GM18502 (cell line): ENCODE measurements at regions not wholly inside any gene's neighbourhood (a gene's known extent, or its start where the extent isn't known, plus 50 kb on each side); places are given as distances from the start of the nearest gene placed in this dataset.
"Not testable (repeated sequence)": the region's sequence is repeated elsewhere in the genome, so short reads cannot be mapped to it uniquely, and the experiment has no call there.

ENCODE experiments used
- ATAC-seq: cut with Tn5 transposase; IDR thresholded peaks from one replicate; pipeline ENCODE4 v1.9.1; 2021; ENCODE audit warnings: mild to moderate bottlenecking; ENCODE audit not compliant: unreplicated experiment, poor library complexity

DNA sequence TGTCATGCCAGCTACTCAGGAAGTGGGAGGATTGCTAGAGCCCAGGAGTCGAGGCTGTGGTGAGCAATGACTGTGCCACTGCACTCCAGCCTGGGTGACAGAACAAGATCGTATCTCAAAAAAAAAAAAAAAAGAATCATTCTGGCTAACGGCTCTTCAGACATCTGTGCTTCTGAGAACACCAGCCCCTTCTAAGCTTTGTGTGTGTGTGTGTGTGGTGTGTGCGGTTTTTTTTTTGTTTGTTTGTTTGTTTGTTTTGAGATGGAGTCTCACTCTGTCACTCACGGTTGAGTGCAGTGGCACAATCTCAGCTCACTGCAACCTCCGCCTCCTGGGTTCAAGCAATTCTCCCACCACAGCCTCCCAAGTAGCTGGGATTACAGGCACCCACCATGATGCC is 79.4 kb upstream of the DRD5 start:
- not testable (repeated sequence) for ATAC-seq

DNA sequence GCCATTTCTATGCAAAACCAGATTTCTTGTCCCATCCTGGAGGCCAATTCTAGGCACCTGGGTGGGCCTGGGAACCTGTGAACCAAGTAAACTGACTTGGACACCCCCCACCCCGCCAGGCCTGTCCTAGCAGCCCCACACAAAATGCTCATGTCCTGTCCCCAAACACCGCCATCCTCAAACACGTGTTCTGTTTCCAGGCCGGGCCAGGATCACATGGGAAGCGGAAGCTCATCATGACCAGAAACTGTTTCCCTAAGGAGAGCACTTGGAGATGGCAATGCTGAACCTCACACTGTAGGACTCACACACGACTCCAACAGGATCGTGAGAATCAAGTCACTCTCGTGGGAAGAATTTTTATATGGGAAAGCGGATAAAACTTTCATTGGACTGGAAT is 78.7 kb upstream of the DRD5 start:
- not testable (repeated sequence) for ATAC-seq

DNA sequence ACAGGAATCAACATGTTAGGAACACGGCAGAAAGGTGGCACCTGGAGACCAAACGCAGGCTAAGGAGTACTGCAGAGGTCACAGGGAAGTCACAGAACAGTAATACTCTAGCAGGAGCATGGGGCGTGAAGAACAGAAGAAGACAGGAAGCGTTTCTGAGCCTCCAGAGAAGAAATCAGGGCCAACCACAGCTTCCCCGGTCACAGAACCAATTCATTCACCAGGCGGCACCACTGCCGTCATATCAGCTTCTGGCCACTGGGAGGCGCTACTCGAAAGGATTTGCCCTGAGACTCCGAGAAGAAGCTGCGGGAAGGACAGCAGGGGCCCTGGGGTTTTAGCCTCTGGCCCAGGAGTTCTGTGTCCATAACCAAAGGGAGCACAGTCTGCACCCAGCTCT is 78.0 kb upstream of the DRD5 start:
- no peak for ATAC-seq

DNA sequence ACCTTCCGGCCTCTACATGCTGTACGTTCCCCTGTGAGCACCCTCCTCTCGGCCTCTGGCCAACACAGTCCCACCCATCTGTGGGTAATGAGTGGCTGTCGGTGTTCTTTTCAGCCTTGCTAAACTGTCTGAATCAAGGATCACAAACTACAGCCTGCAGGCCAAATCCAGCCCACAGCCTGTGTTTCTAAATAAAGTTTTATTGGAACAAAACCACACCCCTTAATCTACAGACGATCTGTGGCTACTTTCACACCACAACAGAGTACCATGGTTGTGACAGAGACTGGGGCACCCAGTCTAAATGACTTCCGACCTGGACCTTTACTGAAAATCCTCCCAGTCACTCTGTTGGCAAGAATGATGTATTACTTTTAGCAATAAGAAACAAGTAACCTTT is 77.3 kb upstream of the DRD5 start:
- ATAC-seq, result not testable (repeated sequence)

DNA sequence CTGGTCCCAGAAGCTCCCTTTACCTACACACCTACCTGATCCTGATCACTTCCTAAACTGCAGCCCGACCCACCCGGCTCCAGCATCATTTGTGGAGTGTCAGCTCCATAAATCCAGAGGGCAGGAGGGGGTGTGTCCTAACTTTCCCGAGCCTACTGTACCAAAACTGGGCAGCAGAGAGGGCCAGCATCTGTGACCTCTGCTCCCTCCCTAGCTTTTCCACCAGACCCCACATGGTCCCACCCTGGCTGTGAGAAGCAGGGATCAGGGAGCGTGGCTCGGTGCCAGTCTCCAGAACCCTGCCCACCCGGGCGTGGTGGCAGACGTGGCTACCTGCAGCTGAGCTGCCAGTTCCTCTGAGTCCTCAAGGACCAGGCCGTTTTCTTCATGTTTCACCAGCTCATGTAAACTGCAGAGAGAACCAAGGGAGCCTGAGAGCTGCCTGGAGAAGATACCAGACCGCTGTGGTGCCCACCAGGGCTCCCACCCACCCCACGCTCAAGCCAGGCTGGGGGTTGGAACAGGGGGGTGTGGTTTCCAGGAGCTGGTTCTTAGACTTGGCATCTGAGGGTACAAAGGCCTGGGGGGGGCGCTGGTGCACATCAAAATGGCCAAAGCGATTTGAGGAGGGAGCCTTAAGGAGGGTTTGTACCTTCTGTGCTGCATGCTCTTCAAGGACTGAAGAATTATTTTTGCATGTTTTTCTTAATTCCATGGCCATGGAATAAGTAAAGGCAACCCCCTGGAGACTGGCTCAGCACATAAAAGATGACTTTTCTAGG is 76.7 kb upstream of the DRD5 start:
- ATAC-seq, result no peak

DNA sequence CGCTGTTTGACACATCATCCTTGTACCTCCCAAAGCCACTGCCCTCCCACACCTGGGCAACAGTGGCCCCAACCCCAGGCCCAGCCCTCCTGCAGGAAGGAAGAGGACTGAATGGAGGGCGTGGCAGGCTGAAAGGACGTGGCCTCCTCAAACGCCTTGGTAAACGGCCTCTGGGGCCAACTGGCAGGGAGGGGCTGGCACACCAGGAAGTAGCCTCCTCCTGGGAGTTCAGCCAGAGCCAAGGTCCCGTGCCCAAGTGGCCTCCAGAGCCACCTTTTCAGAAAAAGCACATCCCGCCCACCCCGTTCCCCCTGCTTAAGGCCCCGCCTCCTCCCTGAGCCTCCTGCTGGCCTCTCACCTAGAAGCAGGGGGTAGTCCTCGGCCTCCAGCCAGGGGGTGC is 74.2 kb upstream of the DRD5 start:
- not testable (repeated sequence) for ATAC-seq

DNA sequence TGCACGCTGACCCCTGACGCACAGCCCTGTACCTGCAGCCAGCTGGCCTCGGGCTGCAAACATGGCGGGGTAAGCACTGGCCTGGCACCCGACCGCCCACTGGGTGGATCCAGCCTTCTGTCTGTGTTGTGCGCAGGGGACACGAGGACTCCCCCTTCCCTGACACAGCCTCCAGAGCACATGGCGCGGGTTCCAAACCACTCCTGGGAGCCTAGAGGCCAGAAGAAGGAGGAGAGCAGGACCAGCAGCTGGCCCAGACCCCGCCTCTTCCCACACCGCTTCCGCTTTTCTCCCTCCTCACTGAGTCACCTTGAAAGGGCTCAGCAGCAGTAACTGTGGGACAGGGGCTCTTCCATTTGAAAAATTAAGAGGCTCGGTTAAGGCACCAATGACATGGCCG is 73.5 kb upstream of the DRD5 start:
- not testable (repeated sequence) for ATAC-seq

DNA sequence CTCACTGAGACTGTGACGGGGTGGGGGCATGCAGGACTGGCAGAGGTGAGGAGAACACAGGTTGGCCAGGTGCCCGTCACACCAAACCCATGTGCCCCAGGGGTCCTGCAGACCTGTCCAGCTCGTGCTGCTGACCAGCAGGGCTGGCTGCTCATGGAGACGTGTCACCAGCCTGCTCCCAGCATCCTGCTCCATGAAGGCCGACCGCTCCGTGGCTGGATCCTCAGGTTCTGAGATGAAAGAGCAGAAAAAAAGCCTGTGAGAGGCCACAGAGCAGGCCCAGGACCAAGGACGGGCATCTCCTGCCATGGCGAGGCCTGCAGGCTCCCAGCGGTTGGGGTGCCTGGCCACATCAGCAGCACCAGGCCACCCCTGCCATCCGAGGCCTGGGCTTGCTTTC is 71.7 kb upstream of the DRD5 start:
- ATAC-seq, result no peak

DNA sequence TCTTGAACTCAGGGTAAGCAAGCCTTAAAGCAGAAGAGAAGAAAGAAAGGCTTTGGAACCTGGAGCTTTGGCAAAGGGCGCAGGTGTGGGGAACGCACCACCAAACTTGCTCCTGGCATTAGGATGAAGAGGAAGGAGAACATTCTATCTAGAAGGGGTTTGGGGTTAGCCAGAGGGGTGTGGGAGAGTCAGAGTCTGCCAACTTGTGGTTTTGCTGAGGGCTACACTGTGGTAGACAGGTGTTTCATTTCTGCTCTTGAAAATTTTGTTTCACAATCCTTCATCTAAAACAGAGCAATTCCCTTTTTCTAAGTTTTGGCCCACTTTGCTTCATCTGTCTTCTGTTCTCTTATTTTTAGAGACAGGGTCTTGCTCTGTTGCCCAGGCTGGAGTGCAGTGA is 66.2 kb upstream of the DRD5 start:
- not testable (repeated sequence) for ATAC-seq

DNA sequence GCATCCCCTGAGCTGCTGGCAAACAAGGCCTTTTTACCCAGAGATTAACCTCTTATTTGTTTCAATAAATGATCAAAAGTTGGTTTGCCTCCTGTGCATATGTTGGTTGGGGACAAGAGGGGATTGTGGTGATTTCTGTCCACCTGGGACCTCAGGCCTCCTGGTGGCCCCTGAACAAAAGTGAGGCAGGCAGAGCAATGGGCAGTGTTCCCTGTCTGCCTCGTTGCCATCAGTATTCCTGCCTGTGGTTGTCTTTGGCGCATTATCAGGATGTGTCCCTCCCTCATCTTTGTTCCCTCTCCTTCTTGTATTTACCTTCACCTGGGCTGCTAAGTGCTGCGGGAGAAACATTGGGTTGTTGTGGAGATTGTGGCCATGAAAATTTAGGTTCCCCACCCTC is 65.3 kb upstream of the DRD5 start:
- no peak for ATAC-seq

DNA sequence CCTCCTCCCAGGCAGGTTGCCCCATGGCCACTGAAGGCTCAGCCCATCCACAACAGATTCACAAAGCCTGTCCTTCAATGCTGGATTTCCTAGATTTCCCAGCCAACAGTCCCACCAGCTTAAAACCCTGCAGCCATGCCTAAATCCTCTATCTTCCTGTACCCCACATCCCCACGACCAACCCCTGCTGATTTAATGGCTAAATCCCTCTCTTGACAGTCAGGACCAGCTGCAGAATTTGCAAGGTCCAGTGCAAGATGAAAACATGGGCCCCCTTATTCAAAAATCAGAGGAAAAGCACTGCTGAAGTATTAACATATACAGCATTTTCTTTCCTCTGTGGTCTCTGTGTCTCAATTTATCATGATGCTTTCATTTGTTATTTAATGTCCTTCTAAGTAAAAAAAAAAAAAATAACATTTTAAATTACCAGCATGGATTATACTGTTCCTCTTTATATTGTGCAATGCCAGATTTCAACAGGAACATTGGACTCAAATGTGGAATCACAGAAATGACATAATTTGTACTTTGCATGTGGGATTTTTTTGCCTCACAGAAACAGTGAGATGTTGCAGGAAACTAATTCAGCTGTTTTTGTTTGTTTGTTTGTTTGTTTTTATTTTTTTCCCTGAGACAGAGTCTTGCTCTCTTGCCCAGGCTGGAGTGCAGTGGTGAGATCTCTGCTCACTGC is 63.0 kb upstream of the DRD5 start:
- ATAC-seq, result not testable (repeated sequence)

DNA sequence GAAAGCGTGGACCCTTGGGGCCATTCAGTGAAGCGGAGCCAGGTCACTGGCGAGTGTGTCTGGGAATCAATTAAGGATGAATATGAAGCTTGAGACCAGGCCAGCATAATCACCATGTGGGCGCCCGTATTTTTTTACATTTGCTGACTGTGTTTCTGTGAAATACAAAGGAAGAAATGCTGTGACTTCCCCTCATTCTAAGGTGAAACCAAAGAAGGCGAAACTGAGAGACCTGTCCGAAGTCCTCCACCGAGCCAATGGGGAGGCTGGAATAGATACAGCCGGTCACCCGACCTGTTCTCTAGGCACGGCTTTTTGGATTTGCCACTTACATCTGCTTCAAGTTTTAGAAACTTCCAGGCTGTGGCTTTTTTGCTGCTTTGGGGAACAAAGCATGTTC is 59.3 kb upstream of the DRD5 start:
- not testable (repeated sequence) for ATAC-seq
